COR-L47 (cell line): ENCODE measurements at regions not wholly inside any gene's neighbourhood (a gene's known extent, or its start where the extent isn't known, plus 50 kb on each side); places are given as distances from the start of the nearest gene placed in this dataset.

Experiments
- DNase-seq: peaks from one replicate; lab custom pipeline; 2025; lab: John Stamatoyannopoulos, UW

DNA sequence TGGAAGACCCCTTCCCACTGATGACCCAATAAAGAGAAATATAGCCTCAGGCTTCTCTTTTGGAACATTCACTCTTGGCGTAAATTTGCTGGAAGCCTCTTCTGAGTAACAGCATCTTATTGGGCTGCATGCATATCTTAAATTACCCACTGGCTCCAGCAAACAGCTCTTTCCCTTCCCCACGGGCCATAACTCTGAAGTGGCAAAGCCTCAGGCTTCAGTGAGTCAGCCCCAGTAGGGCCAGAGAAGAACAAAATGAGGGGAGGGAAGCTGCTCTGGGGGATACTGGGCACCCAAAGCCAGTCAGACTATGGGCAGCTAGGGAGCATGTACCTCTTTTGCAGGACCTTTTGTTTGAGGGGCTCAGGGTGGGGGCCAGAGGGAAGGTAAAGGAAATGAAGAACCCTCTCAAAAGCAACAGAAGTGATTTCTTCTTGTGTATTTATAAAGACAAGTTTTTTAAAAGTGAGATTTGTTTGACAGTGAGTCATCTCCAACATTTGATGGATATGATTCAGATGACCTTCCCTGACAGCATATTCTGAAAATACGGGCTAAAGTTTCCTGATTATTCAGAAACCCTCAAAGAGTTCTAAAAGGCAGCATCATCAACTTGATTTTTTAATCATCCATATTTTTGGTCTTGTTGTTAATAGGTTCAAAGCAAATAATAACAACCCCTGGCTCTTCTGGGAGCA lies 203.4 kb downstream of the KIF18A start:
- DNase-seq, result no peak

DNA sequence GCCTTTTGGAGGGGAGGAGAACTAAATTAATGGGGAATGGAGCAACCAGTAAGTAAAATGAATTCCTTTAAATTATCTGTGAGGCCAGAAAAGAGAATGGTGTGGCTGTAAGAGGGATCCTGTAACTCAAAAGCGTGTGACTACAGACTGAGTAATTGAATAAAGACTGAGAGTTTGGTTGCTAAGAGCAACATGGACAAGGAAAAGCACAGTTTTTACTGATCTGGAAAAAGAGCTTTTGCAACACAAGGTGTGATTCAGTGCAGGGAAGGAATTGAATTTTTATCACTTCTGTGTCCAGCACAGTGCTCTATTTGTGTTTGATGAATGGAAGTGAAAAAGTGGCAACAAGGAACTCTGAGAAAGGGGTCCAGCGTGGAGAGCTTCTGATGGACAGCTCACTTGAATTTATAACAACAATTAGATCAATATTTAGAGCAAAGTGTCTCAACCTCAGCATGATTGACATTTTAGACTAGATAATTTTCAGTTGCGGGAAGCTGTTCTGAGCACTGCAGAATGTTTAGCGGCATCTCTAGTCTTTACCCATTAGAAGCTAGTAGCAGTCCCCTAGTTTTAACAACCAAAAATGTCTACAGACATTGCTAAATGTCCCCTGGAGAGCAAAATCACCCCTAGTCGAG lies 202.8 kb upstream of the BDNF start:
- DNase-seq, result no peak

- no peak for DNase-seq
Observed at GRCh38 chr11:27898166-27898565, 197.9 kb upstream of the BDNF start.

DNA sequence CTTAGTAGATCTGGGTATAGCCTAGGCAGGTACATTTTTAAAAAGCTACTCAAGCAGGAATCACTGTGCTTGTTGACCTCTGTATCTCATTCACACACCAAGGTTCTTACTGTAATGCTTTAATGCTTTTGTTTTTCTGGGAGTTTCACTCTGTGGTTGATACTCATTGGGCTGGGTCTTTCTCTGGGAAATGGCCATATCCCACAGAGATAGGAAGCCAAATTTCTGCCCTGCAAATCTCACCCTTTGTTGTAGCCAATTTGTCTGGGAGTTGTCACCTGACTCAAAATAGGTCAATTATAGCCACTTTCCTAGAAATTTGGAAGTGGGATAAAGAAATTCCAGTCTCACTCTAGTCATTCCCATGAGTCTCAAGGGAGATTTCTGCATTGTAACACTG lies 195.8 kb upstream of the BDNF start:
- no peak for DNase-seq

DNA sequence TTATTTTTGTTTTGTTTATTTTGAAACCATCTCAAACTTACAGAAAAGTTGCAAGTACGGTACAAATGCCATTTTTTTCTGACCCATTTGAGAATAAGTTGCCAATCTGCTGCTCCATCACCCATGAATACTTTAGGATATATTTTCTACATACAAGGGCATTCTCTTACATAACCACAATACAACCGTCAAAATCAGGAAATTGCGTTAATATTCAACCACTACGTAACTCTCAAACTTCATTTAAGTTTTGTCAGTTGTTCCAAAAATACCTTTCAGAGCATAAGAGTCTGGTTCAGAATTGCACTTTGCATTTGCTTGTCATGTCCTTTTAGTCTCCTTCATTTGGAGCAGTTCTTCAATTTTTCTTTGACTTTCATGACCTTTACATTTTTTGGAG lies 194.3 kb upstream of the BDNF start:
- DNase-seq, result no peak

DNA sequence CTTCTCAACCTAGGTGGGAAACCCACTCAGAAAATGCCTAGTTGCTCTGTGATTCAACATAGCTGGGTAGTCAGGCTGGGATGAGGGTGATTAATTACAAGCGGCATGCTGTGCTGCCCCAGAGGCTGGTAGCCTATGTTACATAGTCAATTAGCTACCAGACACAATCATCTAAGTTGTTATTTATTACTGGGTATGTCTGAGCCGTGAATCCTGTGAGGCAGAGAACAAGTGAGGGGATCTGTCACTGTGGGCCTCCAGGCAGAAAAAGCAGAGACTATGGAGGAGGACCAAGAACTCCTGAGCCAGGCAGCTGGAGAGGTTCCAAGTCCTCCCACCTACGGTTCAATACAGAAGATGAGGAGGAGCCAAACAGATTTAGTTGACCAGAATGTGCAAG lies 186.6 kb upstream of the BDNF start:
- no peak for DNase-seq

GRCh38 chr11:27882066-27882697 lies 181.9 kb upstream of the BDNF start:
- DNase-seq, result no peak

- no peak for DNase-seq
Observed at GRCh38 chr11:27875831-27876775, 175.8 kb upstream of the BDNF start.

DNA sequence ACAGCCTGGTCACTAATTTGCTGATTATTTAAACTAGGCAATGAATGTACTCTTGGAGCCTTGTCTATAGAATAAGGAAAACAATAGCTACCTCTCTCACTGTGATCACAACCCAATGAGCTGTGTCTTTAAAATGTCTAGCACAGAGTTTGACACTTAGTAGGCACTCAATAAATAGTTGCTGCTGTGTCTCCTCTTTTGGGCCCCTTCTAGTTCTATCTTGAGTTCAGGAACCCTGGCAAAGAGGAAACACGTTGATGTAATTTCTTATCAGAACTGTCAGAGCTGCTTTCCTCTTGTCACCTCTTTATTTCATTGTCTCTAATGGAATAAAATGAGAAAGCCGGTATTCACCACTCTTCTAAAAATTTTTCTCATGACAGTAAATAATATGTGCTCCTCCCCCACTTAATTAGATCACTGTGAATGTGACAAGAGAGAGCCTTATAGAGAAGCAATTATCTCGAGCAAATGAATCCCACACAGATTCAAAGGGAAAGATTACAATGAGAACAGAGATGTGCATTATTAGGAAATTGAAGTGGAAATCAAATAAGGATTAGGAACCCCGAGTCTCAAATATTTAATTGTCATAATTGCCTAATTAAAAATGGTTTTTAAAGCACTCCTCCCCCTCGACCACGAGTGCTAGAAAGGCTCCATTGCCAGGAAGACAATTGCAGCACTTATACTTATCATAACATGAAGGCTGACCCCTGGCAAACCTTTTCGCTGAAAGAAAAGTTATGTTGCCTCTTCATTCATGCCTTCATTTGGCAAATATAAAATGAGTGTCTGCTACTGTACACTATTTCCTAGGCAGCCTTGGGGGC lies 175.0 kb upstream of the BDNF start:
- DNase-seq, result no peak

DNA sequence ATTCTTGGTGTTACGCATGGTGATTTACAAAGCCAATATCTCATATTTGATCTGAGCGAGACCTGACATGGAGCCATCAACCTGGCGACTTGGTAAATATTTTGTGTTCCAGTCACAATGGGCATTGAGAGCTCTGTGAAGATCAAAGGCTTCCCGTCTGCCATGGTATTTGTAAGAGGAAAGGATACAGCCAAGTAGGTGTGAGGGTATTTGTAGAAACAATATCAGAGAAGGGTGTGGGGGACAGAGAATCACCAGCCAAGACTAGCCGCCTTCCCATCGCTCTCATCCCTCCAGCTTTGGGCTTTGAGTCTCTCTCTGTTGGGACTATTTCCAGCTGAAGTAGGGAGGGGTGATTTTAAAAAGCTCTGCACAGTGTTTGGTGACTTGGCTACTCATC lies 173.4 kb upstream of the BDNF start:
- DNase-seq, result no peak

DNA sequence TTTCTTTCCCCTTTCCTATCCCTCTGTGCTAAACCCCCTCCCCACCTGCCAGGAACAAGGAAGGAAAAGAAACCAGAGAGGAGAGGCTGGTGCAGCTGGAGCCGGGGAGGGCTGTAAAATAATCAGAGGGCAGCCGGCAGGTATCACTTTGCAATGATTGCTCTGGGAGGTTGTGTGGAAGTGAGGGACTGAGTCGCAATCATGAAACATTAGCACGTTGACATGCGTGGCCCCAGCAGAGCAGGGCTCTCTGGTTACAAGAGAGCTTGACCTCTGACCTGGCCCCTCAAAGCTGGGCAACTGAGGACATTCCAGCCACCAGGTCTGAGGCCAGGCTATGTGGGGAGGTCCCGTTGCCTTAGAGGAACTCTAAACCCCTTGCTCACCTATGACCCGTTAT lies 170.8 kb upstream of the BDNF start:
- no peak for DNase-seq

DNA sequence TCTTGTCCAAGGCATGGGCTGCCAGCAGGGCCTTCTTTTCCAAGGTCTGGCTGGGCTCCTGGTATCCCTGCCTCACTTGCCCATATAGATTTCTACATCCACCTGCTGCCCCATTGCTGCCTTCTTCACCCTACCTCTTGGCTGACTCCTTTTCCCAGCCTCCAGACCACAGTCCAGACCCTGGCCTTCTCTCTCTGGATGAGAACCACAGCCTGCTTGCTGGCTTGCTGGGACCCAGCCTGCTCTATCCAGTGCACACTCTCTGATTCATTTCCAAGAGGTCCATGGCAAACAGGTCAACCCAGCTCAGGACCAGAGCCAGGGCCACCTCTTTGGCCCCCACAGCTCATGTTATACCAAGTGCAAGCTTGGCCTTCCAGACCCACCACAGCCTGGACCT lies 169.4 kb upstream of the BDNF start:
- no peak for DNase-seq

- DNase-seq, result no peak
Observed at GRCh38 chr11:27868709-27869108, 168.5 kb upstream of the BDNF start.

GRCh38 chr11:27868226-27868625 lies 168.0 kb upstream of the BDNF start:
- DNase-seq, result no peak

DNA sequence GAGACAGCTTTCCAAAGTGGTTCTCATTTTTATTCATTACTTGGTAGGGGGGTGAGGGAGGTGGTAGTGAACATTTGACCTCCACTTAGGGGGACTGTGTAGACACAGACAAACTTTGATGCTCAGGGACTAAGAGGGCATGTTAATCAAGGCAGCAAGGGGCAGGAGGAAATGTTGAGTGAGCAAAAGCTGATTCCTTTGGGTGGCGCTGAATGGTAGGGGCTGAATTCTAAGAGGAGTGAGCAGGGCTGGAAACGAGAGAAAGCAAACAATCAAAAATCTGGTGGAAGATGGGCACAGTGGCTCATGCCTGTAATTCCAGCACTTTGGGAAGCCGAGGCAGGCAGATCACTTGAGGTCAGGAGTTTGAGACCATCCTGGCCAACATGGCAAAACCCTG lies 164.8 kb upstream of the BDNF start:
- no peak for DNase-seq

GRCh38 chr11:27864611-27865010 lies 164.4 kb upstream of the BDNF start:
- DNase-seq, result no peak

- no peak for DNase-seq
Observed at GRCh38 chr11:27864091-27864491, 163.8 kb upstream of the BDNF start.

DNA sequence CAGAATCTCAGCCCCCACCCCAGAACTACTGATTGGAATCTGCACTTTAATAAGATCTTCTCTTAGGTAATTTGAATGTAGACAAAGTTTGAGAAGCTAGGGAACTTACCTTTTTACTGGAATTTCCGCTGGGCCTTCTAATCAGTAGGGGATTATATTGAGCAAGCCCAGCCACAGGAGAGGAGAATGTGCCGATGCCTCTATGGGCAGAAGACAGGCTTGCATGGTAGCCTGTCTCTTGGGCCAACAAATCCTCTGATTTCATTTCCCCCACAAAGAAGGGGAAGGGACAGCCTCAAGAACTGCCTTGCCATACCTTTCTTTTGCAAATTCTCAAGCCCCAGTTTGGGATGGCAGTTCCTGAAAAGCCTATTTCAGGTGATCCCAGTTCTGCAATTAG lies 163.4 kb upstream of the BDNF start:
- no peak for DNase-seq

DNA sequence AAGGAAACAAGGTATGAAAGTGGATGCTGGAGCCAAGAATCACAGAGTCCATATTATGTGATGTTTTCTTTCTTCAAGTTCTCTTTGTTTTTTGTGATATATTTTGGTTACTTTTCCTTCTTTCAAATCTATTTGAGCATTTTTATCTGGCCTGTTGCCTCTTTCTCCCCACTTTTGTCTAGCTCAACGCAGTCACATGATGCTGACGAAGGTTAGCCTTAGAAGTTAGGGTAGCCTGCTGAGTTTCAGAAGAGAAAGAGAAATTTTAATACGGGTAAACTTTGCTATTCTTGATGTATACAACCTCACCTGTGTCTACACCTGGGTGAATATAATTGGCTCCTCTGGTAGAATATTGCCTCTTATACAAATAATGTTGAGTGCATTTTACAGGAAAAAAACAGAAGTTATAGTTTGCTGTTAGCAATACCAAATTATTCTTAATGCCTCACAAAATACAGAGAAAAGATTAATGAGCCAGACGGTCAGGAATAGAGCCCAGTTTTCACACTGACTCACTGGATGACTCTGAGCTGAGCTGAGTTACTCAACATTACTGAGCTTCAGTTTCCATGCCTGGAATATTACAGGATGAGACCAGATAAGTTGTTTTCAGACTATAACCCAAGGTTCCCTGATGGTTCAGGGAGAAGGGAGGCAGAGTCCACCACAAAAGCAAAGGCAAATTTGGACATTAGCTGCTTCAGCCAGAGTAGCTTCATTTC lies 161.6 kb upstream of the BDNF start:
- no peak for DNase-seq

DNA sequence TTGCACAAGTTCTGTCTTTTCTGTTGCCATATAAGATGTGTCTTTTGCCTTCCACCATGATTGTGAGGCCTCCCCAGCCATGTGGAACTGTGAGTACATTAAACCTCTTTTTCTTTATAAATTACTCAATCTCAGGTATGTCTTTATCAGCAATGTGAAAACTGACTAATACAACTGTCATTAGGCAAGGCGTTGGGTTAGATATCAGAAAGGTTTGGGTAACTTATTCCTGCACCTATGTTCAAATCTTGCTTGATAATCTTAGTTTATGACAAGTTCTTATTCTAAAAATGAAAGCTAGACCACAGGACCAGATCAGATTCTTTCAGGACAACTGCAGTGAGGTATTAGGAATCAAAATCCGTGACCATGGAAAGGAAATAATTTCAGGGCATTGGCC lies 160.6 kb upstream of the BDNF start:
- no peak for DNase-seq

- no peak for DNase-seq
Observed at GRCh38 chr11:27858866-27859265, 158.6 kb upstream of the BDNF start.
